K562 (cell line): ENCODE measurements at regions not wholly inside any gene's neighbourhood (a gene's known extent, or its start where the extent isn't known, plus 50 kb on each side); places are given as distances from the start of the nearest gene placed in this dataset.

Experiments
- ATAC-seq: fragments of 200-7000 bp; cut with Tn5 transposase; 3 replicates; pipeline ENCODE4 v1.9.1; 2020; ENCODE audit warnings: moderate library complexity
- BruUV-seq: library from RNA; stranded (reverse); fragments of 400-500 nt; replicated peaks from 2 replicates; lab custom pipeline; 2021; lab: Mats Ljungman, UMichigan
- CTCF ChIA-PET: fragments of 300-600 bp; formaldehyde crosslinking; extraction: SDS; loops from one replicate; lab custom pipeline; 2021; ENCODE audit warnings: low intra/inter-chr PET ratio; lab: Yijun Ruan, JAX
- POLR2A ChIA-PET: fragments of 300-600, 350-650 bp; sonication (Branson Sonifier 250); formaldehyde crosslinking; extraction: SDS; loops from one replicate; lab custom pipeline; 2021; ENCODE audit warnings: antibody characterized with exemption, inconsistent platforms; lab: Yijun Ruan, JAX
- DNase-seq, 4 experiments: peaks; one replicate each; pipeline versions ENCODE4 v3.0.0 to v3.0.0-alpha.2; 2011 to 2018; ENCODE audit warnings: low spot score in 3 of 4, mixed read lengths in 3 of 4; ENCODE audit errors: extremely low read depth in 1 of 4
- FAIRE-seq: peaks from 2 replicates; lab custom pipeline; 2011; peaks lifted over from hg19 to GRCh38; lab: Jason Lieb, UNC
- H2AFZ ChIP-seq: 2 replicates; pipeline ENCODE4 v1.6.0; 2011; ENCODE audit warnings: low read depth, low read length, control low read depth, inconsistent platforms
- H3K27ac ChIP-seq: fragments of 200-600 bp; 3 replicates; pipeline ENCODE4 v1.8.0; 2011; ENCODE audit warnings: low read depth, mild to moderate bottlenecking, control low read depth, inconsistent platforms, low read length, moderate library complexity, mixed read lengths; ENCODE audit errors: extremely low read depth
- H3K27me3 ChIP-seq, 2 experiments: fragments of 300-600 bp in 1 of 2; 2 replicates in 1 of 2; 3 replicates in 1 of 2; pipeline versions ENCODE4 v1.6.0 to v1.8.0; 2011; ENCODE audit warnings: inconsistent platforms in 2 of 2, low read length in 2 of 2, mild to moderate bottlenecking in 1 of 2, mixed read lengths in 1 of 2, moderate library complexity in 1 of 2; ENCODE audit not compliant: control insufficient read depth in 2 of 2, insufficient read depth in 2 of 2
- H3K36me3 ChIP-seq: fragments of 300-600 bp; 3 replicates; pipeline ENCODE4 v1.8.0; 2011; ENCODE audit warnings: mild to moderate bottlenecking, low read length, inconsistent platforms; ENCODE audit not compliant: control insufficient read depth, insufficient read depth
- H3K4me1 ChIP-seq, 2 experiments: fragments of 200-600 bp in 1 of 2; replicated peaks in 1 of 2; 2 replicates in 1 of 2; 3 replicates in 1 of 2; pipeline versions ENCODE4 v1.5.1 to v1.8.0; 2011; ENCODE audit warnings: inconsistent platforms in 2 of 2, low read length in 2 of 2, mild to moderate bottlenecking in 1 of 2, mixed read lengths in 1 of 2, moderate library complexity in 1 of 2; ENCODE audit not compliant: control insufficient read depth in 2 of 2, insufficient read depth in 2 of 2
- H3K4me2 ChIP-seq: 2 replicates; pipeline ENCODE4 v1.6.1; 2011; ENCODE audit warnings: low read length, control low read depth, inconsistent platforms, mixed read lengths; ENCODE audit not compliant: insufficient read depth
- H3K4me3 ChIP-seq: fragments of 200-600 bp; sonication (generic), shearing (Covaris generic); 2 replicates; pipeline ENCODE4 v1.5.1; 2016; ENCODE audit warnings: control low read depth, inconsistent platforms
- H3K79me2 ChIP-seq: fragments of 200-600 bp; 3 replicates; pipeline ENCODE4 v1.8.0; 2011; ENCODE audit warnings: low read length, inconsistent platforms; ENCODE audit not compliant: control insufficient read depth, insufficient read depth
- H3K9ac ChIP-seq, 2 experiments: 2 replicates each; pipeline versions ENCODE4 v1.6.0 to v1.6.1; 2011; ENCODE audit warnings: low read depth in 2 of 2, low read length in 2 of 2, control low read depth in 1 of 2, inconsistent platforms in 1 of 2, mild to moderate bottlenecking in 1 of 2, mixed read lengths in 1 of 2; ENCODE audit not compliant: insufficient read depth in 1 of 2
- H3K9me1 ChIP-seq: one replicate; pipeline ENCODE4 v1.6.0; 2011; ENCODE audit warnings: inconsistent platforms, mild to moderate bottlenecking, low read length, moderate library complexity; ENCODE audit not compliant: control insufficient read depth, insufficient read depth
- H3K9me3 ChIP-seq: replicated peaks from 2 replicates; pipeline ENCODE4 v1.5.1; 2011; ENCODE audit warnings: low read depth, low read length, inconsistent platforms; ENCODE audit not compliant: control insufficient read depth, insufficient read depth
- H4K20me1 ChIP-seq: replicated peaks from 2 replicates; pipeline ENCODE4 v1.6.1; 2011; ENCODE audit warnings: low read length, inconsistent platforms, mixed read lengths; ENCODE audit not compliant: control insufficient read depth, insufficient read depth
- CCNT2 ChIP-seq: IDR thresholded peaks from 2 replicates; pipeline ENCODE4 v1.6.1; 2011; ENCODE audit warnings: borderline replicate concordance, low read depth, mild to moderate bottlenecking, moderate library complexity, mixed read lengths, low read length; ENCODE audit not compliant: insufficient read length; ENCODE audit errors: extremely low read depth
- HMG20A ChIP-seq: fragments of 450-650 bp; formaldehyde crosslinking; conservative IDR thresholded peaks from 2 replicates; pipeline ENCODE4 v1.4.0; 2020; ENCODE audit warnings: mild to moderate bottlenecking, mixed read lengths
- JUN ChIP-seq, 2 experiments: sonication (generic) in 1 of 2; formaldehyde crosslinking in 1 of 2; IDR thresholded peaks; 2 replicates each; pipeline versions ENCODE4 v1.6.1 to v1.8.0; 2012 to 2022; ENCODE audit warnings: borderline replicate concordance in 2 of 2, mild to moderate bottlenecking in 2 of 2, improper control_type of control experiment in 1 of 2, low read depth in 1 of 2, low read length in 1 of 2, missing genetic modification reagents in 1 of 2
- KAT7 ChIP-seq: sonication (generic); formaldehyde crosslinking; IDR thresholded peaks from 2 replicates; pipeline ENCODE4 v1.8.0; 2022; ENCODE audit warnings: missing genetic modification reagents, mild to moderate bottlenecking, borderline replicate concordance
- KAT8 ChIP-seq: fragments of 450-650 bp; IDR thresholded peaks from 2 replicates; pipeline ENCODE4 v1.6.1; 2016; ENCODE audit warnings: low read depth, mild to moderate bottlenecking
- L3MBTL2 ChIP-seq: fragments of 450-650 bp; IDR thresholded peaks from 2 replicates; pipeline ENCODE4 v1.6.1; 2016; ENCODE audit warnings: mild to moderate bottlenecking, moderate library complexity
- PCBP1 ChIP-seq: fragments of 200-400 bp; formaldehyde crosslinking; IDR thresholded peaks from 2 replicates; pipeline ENCODE4 v1.6.1; 2018; ENCODE audit warnings: mild to moderate bottlenecking, low read depth, low read length; ENCODE audit not compliant: poor library complexity, severe bottlenecking
- PCBP2 ChIP-seq: fragments of 200-400 bp; formaldehyde crosslinking; IDR thresholded peaks from 2 replicates; pipeline ENCODE4 v1.6.1; 2018; ENCODE audit warnings: low read length, low read depth, mild to moderate bottlenecking, moderate library complexity; ENCODE audit not compliant: poor library complexity, severe bottlenecking
- RAD51 ChIP-seq: fragments of 450-650 bp; IDR thresholded peaks from 2 replicates; pipeline ENCODE4 v1.7.1; 2016; ENCODE audit warnings: low read depth, mild to moderate bottlenecking, borderline replicate concordance
- RBM22 ChIP-seq: fragments of 200-400 bp; formaldehyde crosslinking; IDR thresholded peaks from 2 replicates; pipeline ENCODE4 v1.6.1; 2018; ENCODE audit warnings: low read length, low read depth; ENCODE audit not compliant: poor library complexity, severe bottlenecking
- RFX5 ChIP-seq: IDR thresholded peaks from 2 replicates; pipeline ENCODE4 v1.6.1; 2011; ENCODE audit warnings: low read depth, mild to moderate bottlenecking, improper control_type of control experiment, low read length
- TAF1 ChIP-seq: IDR thresholded peaks from 2 replicates; pipeline ENCODE4 v1.6.1; 2011; ENCODE audit warnings: mild to moderate bottlenecking, low read length, moderate library complexity; ENCODE audit not compliant: insufficient read depth, control insufficient read depth, severe bottlenecking; ENCODE audit errors: extremely low read depth
- ZKSCAN1 ChIP-seq: fragments of 150-350 bp; IDR thresholded peaks from 2 replicates; pipeline ENCODE4 v1.6.1; 2016; ENCODE audit warnings: low read depth, low read length
- ZNF212 ChIP-seq: fragments of 450-650 bp; formaldehyde crosslinking; IDR thresholded peaks from 2 replicates; pipeline ENCODE4 v1.4.0; 2020; ENCODE audit warnings: mild to moderate bottlenecking
- ZNF354B ChIP-seq: fragments of 250-450 bp; sonication (Bioruptor Pico); IDR thresholded peaks from 2 replicates; pipeline ENCODE4 v1.4.0; 2020
- WGBS: fragments of 100-300 bp; shearing (Covaris generic); methylation state at CpG from one replicate; pipeline ENCODE4 v1.1.6; 2016; ENCODE audit warnings: low coverage, mixed read lengths; ENCODE audit not compliant: insufficient coverage; ENCODE audit errors: missing lambda C conversion rate; 5-methylcytosine and 5-hydroxymethylcytosine counted together
- in situ Hi-C: fragments of 300-500 bp; cut with MboI; formaldehyde crosslinking; loops from 4 replicates; pipeline ENCODE4 v1.15.0; 2018; ENCODE audit warnings: inconsistent platforms, mixed read lengths
- intact Hi-C: fragments of 100-400 bp; cut with micrococcal nuclease; formaldehyde crosslinking; loops from 2 replicates; pipeline ENCODE4 v1.14.2; 2022

DNA sequence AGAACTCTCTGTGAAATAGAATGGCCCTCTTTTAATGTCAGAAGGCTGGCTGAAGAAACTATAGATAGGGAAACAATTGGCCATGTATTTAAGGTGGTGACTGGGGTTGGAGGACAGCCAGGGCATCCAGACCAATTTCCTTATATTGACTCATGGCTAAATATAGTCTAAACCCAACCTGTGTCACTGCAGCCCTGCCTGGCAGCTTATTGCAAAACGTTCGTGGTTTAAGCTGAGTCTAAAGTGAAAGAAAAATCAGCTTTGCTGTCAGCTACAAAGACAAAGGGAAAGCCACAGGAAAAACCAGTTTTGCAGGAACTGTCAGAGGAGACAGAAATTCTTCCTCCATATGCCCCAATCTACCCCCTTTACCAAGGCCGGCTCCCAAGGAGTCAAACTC, 902.8 kb upstream of the NDST4 start:
- no peak for ATAC-seq
- WGBS: 0% methylated on average over 3 of the region's 3 CpGs
- BruUV-seq: no TSS peak

GRCh38 chr4:116015549-116015948, 902.1 kb upstream of the NDST4 start:
- H3K79me2 ChIP-seq: no peaks in the 10 kb centered on the region
- H4K20me1 ChIP-seq: no peaks in the 10 kb centered on the region
- no TSS peak for BruUV-seq
- ATAC-seq (no peak), DNase-seq (no peak), FAIRE-seq (no peak)
- no peaks in the 10 kb centered on the region for H3K9me1 ChIP-seq
- no peak overlapping the region for H3K27ac ChIP-seq
- H3K4me2 ChIP-seq: no peak overlapping the region
- WGBS: 0% methylated on average over 5 of the region's 5 CpGs
- H3K4me3 ChIP-seq: no peak overlapping the region
- no peaks in the 10 kb centered on the region for H3K36me3 ChIP-seq
- intact Hi-C loops (no loop called here), in situ Hi-C loops (no loop called here)
- H3K27me3 ChIP-seq: no peaks in the 10 kb centered on the region
- no peak overlapping the region for H2AFZ ChIP-seq
- H3K4me1 ChIP-seq: no peaks in the 10 kb centered on the region
- no peak overlapping the region for H3K9ac ChIP-seq
- ChIA-PET CTCF (no interaction called here), POLR2A (no interaction called here)
- no peaks in the 10 kb centered on the region; the same call in 1 of the 2 replicates for H3K9me3 ChIP-seq
- TF ChIP-seq RBM22 (no peak), TAF1 (no peak), HMG20A (no peak), ZNF212 (no peak), CCNT2 (no peak)

More for the DNA sequence above, 902.8 kb upstream of the NDST4 start:
- Histone ChIP-seq H3K79me2 (no peaks in the 10 kb centered on the region), H3K4me1 (no peaks in the 10 kb centered on the region), H3K9me3 (no peaks in the 10 kb centered on the region; the same call in 1 of the 2 replicates), H3K4me3 (no peak overlapping the region), H3K9ac (no peak overlapping the region), H3K36me3 (no peaks in the 10 kb centered on the region), H3K4me2 (no peak overlapping the region), H3K9me1 (no peaks in the 10 kb centered on the region), H2AFZ (no peak overlapping the region), H3K27ac (no peak overlapping the region), H4K20me1 (no peaks in the 10 kb centered on the region), H3K27me3 (no peaks in the 10 kb centered on the region)
- DNase-seq (no peak), FAIRE-seq (no peak)
- CTCF ChIA-PET: no interaction called here
- TF ChIP-seq ZKSCAN1 (no peak), ZNF354B (CRISPR knock-in tag) (no peak), L3MBTL2 (no peak), PCBP1 (no peak), KAT7 (CRISPR knock-in tag) (no peak), PCBP2 (no peak), RFX5 (no peak), RAD51 (no peak), KAT8 (no peak), JUN (IDR thresholded peaks at IDR 0.05; ENCODE audit: borderline replicate concordance, low read depth, low read length) (no peak), JUN (CRISPR knock-in tag; IDR thresholded peaks at IDR 0.05; ENCODE audit: borderline replicate concordance) (no peak)
- intact Hi-C loops: no loop called here
- in situ Hi-C loops: no loop called here
- POLR2A ChIA-PET: no interaction called here
